CD4-positive, alpha-beta T cell treated with Interleukin-4 for 1 hour (primary cell): ENCODE measurements at regions not wholly inside any gene's neighbourhood (a gene's known extent, or its start where the extent isn't known, plus 50 kb on each side); places are given as distances from the start of the nearest gene placed in this dataset.

ENCODE experiments used
- DNase-seq, 2 donors: peaks; one replicate each; pipeline ENCODE4 v3.0.0-alpha.2; 2020 to 2022

- DNase-seq, result no peak
Observed at GRCh38 chr2:106941372-106941993, 55.5 kb upstream of the ST6GAL2 start.

- DNase-seq, result no peak
Observed at GRCh38 chr2:106943468-106944200, 57.7 kb upstream of the ST6GAL2 start.

GRCh38 chr2:106944215-106944614 is 58.2 kb upstream of the ST6GAL2 start:
- no peak for DNase-seq

GRCh38 chr2:106948540-106948939 is 62.6 kb upstream of the ST6GAL2 start:
- DNase-seq, result no peak

GRCh38 chr2:106953236-106953635 is 67.3 kb upstream of the ST6GAL2 start:
- DNase-seq, result no peak

- no peak for DNase-seq
Observed at GRCh38 chr2:106953779-106954178, 67.8 kb upstream of the ST6GAL2 start.

GRCh38 chr2:106954304-106954703 is 68.3 kb upstream of the ST6GAL2 start:
- DNase-seq, result no peak

- DNase-seq, result no peak
Observed at GRCh38 chr2:106956416-106956815, 70.4 kb upstream of the ST6GAL2 start.

- no peak for DNase-seq
Observed at GRCh38 chr2:106956879-106957278, 70.9 kb upstream of the ST6GAL2 start.

GRCh38 chr2:106959975-106960682 is 74.2 kb upstream of the ST6GAL2 start:
- DNase-seq, result no peak

GRCh38 chr2:106960683-106961161 is 74.8 kb upstream of the ST6GAL2 start:
- DNase-seq, result no peak

GRCh38 chr2:106961328-106961727 is 75.4 kb upstream of the ST6GAL2 start:
- no peak for DNase-seq

- no peak for DNase-seq
Observed at GRCh38 chr2:106963156-106963555, 77.2 kb upstream of the ST6GAL2 start.

GRCh38 chr2:106963893-106964292 is 77.9 kb upstream of the ST6GAL2 start:
- no peak for DNase-seq

- DNase-seq, result no peak
Observed at GRCh38 chr2:106965611-106966010, 79.6 kb upstream of the ST6GAL2 start.

GRCh38 chr2:106969777-106970176 is 83.8 kb upstream of the ST6GAL2 start:
- DNase-seq, result no peak

GRCh38 chr2:106970471-106971261 is 84.7 kb upstream of the ST6GAL2 start:
- DNase-seq, result no peak

- DNase-seq, result no peak
Observed at GRCh38 chr2:106972782-106973181, 86.8 kb upstream of the ST6GAL2 start.

- DNase-seq, result no peak
Observed at GRCh38 chr2:106974891-106975290, 88.9 kb upstream of the ST6GAL2 start.

GRCh38 chr2:106975641-106976040 is 89.7 kb upstream of the ST6GAL2 start:
- no peak for DNase-seq

GRCh38 chr2:106976548-106976947 is 90.6 kb upstream of the ST6GAL2 start:
- no peak for DNase-seq

GRCh38 chr2:106977717-106978116 is 91.8 kb upstream of the ST6GAL2 start:
- no peak for DNase-seq

- DNase-seq, result no peak
Observed at GRCh38 chr2:106978647-106979046, 92.7 kb upstream of the ST6GAL2 start.
